ENCODE measurements at regions not wholly inside any gene's neighbourhood (a gene's known extent, or its start where the extent isn't known, plus 50 kb on each side); places are given as distances from the start of the nearest gene placed in this dataset.

DNA sequence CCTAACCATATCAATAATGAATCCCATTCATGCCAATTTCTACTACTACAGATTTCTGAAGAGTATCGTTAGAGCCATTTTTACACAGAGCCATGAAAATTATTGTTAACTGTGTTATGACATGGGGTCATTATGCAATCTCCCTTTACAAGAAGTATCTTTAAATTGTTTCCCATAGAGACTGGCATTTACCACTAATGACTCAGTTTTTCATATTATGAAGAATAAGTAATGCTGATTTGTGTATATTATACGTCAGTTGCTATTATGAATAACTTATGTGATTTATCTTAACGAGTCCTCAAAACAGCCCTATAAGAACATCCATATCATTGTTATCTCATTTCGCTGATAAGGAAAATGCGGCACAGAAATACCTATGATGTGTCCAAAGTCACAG is 173.8 kb downstream of the KCNJ2 start:
- in situ Hi-C loops (cut with HindIII; ENCODE audit: low pct_unique_long_range_greater_than_20kb, low sequenced_read_pairs) (no loop called here), intact Hi-C loops (cut with micrococcal nuclease; ENCODE audit: unreplicated experiment) (no loop called here)
- BruUV-seq (replicated peaks): no TSS peak
- POLR2A ChIA-PET: no interaction called here
- Histone ChIP-seq H3K4me3 (ENCODE audit: low read depth in 2 of 2, low read length in 2 of 2) (no peak overlapping the region), H3K27ac (ENCODE audit: low read length) (no peak overlapping the region), H3K9me3 (ENCODE audit: control insufficient read depth, insufficient read depth, low read depth, low read length) (no peaks in the 10 kb centered on the region), H3K27me3 (ENCODE audit: control insufficient read depth, insufficient read depth, low read length) (no peaks in the 10 kb centered on the region), H3K4me1 (ENCODE audit: control insufficient read depth, insufficient read depth, low read length) (no peaks in the 10 kb centered on the region), H3K36me3 (ENCODE audit: control insufficient read depth, insufficient read depth, low read length) (no peaks in the 10 kb centered on the region)
- DNase-seq (ENCODE audit: low read depth, low spot score) (no peak), ATAC-seq (no peak)
- TF ChIP-seq POLR2AphosphoS5 (IDR thresholded peaks at IDR 0.05; ENCODE audit: low read depth, low read length) (no peak), SIN3A (IDR thresholded peaks at IDR 0.05; ENCODE audit: borderline replicate concordance, insufficient read depth, low read depth, low read length) (no peak)
- TF ChIP-seq, protein P1, sequence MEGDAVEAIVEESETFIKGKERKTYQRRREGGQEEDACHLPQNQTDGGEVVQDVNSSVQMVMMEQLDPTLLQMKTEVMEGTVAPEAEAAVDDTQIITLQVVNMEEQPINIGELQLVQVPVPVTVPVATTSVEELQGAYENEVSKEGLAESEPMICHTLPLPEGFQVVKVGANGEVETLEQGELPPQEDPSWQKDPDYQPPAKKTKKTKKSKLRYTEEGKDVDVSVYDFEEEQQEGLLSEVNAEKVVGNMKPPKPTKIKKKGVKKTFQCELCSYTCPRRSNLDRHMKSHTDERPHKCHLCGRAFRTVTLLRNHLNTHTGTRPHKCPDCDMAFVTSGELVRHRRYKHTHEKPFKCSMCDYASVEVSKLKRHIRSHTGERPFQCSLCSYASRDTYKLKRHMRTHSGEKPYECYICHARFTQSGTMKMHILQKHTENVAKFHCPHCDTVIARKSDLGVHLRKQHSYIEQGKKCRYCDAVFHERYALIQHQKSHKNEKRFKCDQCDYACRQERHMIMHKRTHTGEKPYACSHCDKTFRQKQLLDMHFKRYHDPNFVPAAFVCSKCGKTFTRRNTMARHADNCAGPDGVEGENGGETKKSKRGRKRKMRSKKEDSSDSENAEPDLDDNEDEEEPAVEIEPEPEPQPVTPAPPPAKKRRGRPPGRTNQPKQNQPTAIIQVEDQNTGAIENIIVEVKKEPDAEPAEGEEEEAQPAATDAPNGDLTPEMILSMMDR (IDR thresholded peaks at IDR 0.05): no peak
- TF ChIP-seq, protein P2, sequence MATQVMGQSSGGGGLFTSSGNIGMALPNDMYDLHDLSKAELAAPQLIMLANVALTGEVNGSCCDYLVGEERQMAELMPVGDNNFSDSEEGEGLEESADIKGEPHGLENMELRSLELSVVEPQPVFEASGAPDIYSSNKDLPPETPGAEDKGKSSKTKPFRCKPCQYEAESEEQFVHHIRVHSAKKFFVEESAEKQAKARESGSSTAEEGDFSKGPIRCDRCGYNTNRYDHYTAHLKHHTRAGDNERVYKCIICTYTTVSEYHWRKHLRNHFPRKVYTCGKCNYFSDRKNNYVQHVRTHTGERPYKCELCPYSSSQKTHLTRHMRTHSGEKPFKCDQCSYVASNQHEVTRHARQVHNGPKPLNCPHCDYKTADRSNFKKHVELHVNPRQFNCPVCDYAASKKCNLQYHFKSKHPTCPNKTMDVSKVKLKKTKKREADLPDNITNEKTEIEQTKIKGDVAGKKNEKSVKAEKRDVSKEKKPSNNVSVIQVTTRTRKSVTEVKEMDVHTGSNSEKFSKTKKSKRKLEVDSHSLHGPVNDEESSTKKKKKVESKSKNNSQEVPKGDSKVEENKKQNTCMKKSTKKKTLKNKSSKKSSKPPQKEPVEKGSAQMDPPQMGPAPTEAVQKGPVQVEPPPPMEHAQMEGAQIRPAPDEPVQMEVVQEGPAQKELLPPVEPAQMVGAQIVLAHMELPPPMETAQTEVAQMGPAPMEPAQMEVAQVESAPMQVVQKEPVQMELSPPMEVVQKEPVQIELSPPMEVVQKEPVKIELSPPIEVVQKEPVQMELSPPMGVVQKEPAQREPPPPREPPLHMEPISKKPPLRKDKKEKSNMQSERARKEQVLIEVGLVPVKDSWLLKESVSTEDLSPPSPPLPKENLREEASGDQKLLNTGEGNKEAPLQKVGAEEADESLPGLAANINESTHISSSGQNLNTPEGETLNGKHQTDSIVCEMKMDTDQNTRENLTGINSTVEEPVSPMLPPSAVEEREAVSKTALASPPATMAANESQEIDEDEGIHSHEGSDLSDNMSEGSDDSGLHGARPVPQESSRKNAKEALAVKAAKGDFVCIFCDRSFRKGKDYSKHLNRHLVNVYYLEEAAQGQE (IDR thresholded peaks at IDR 0.05; ENCODE audit: insufficient read depth in 1 of 2, low read depth in 2 of 2, low read length in 1 of 2): no peak
- CTCF ChIA-PET: no interaction called here

DNA sequence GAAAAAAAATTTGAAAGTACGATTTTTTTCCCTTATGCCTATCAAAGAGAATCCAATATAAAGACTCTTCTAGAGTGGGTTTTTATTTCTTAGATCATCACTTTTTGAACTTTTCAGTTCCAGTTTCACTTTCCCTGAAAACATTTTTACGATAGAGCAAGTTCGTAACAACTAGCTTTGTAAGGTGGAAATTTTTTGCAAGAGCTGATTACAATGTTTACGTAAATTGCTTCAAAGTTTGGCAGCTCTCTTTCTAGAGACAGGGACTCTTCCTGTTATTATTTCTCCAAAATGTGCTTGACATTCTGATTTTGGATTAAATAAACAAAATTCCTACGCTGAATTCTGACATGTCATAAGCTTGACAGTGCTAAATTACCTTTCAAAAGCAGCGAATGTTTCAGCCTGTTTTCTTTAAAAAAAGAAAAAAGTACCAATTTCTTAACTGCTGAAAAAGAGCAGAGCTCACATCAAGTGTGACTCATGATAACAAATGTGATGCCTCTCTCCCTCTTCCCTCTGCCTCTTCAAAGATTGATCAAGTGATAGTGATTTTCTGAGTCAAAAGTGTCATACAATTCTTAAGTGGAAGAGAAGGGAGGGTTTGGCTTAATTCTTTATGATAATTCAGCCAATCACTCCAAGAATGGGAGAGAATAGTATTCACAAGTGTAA is 175.2 kb downstream of the KCNJ2 start:
- TF ChIP-seq, protein P2 (IDR thresholded peaks at IDR 0.05; ENCODE audit: insufficient read depth in 1 of 2, low read depth in 2 of 2, low read length in 1 of 2): no peak
- TF ChIP-seq, protein P1 (IDR thresholded peaks at IDR 0.05): no peak
- TF ChIP-seq SIN3A (IDR thresholded peaks at IDR 0.05; ENCODE audit: borderline replicate concordance, insufficient read depth, low read depth, low read length) (no peak), TCF7L2 (IDR thresholded peaks at IDR 0.05; ENCODE audit: low read depth, low read length) (no peak), POLR2AphosphoS5 (IDR thresholded peaks at IDR 0.05; ENCODE audit: low read depth, low read length) (no peak)
- Histone ChIP-seq H3K4me3 (ENCODE audit: low read depth in 2 of 2, low read length in 2 of 2) (peak overlapping the region in 1 of 2 experiments; percentile 7; a peak in 2 of 4 replicates), H3K27me3 (ENCODE audit: control insufficient read depth, insufficient read depth, low read length) (no peaks in the 10 kb centered on the region), H3K9me3 (ENCODE audit: control insufficient read depth, insufficient read depth, low read depth, low read length) (no peaks in the 10 kb centered on the region), H3K4me1 (ENCODE audit: control insufficient read depth, insufficient read depth, low read length) (no peaks in the 10 kb centered on the region), H3K27ac (ENCODE audit: low read length) (no peak overlapping the region), H3K36me3 (ENCODE audit: control insufficient read depth, insufficient read depth, low read length) (no peaks in the 10 kb centered on the region)
- in situ Hi-C loops (cut with HindIII; ENCODE audit: low pct_unique_long_range_greater_than_20kb, low sequenced_read_pairs): no loop called here
- ChIA-PET CTCF (interaction anchor here (0.6 kb wide), 1 partner anchor 576 kb away, joined by 6 read pairs; no protein-coding TSS in a partner anchor), POLR2A (interaction anchor here (0.6 kb wide), 2 partner anchors 42 to 65 kb away, joined by 4 to 5 read pairs; no protein-coding TSS in a partner anchor)
- BruUV-seq (replicated peaks): no TSS peak
- DNase-seq (ENCODE audit: low read depth, low spot score): no peak
- intact Hi-C loops (cut with micrococcal nuclease; ENCODE audit: unreplicated experiment): no loop called here
- no peak for ATAC-seq

Measured in Panc1 (cell line).